GM12878 (cell line): ENCODE measurements at regions not wholly inside any gene's neighbourhood (a gene's known extent, or its start where the extent isn't known, plus 50 kb on each side); places are given as distances from the start of the nearest gene placed in this dataset.

Experiments
- ATAC-seq: fragments of 200-7000 bp; cut with Tn5 transposase; 3 replicates; pipeline ENCODE4 v1.9.1; 2020; ENCODE audit warnings: mild to moderate bottlenecking, moderate library complexity
- BruUV-seq: library from RNA; stranded (reverse); fragments of 400-500 nt; replicated peaks from 2 replicates; lab custom pipeline; 2021; lab: Mats Ljungman, UMichigan
- CTCF ChIA-PET: fragments of 300-600 bp; sonication (Branson Sonifier 250); formaldehyde crosslinking; extraction: SDS; loops from one replicate; lab custom pipeline; 2021; ENCODE audit warnings: inconsistent platforms; lab: Yijun Ruan, JAX
- POLR2A ChIA-PET: fragments of 350-600 bp; formaldehyde crosslinking; extraction: SDS; loops from one replicate; lab custom pipeline; 2021; ENCODE audit warnings: inconsistent platforms; lab: Charles Lee
- RAD21 ChIA-PET: fragments of 300-600 bp; sonication (Branson Sonifier 250); formaldehyde crosslinking; loops from one replicate; lab custom pipeline; 2023; ENCODE audit warnings: antibody characterized with exemption; ENCODE audit not compliant: unreplicated experiment; lab: Charles Lee
- SMC1A ChIA-PET: fragments of 300-600 bp; sonication (Branson Sonifier 250); formaldehyde crosslinking; loops from one replicate; lab custom pipeline; 2023; ENCODE audit not compliant: unreplicated experiment, uncharacterized antibody; lab: Charles Lee
- DNase-seq: peaks from one replicate; pipeline ENCODE4 v3.0.0-alpha.2; 2011; ENCODE audit warnings: low read depth, low spot score
- FAIRE-seq: peaks from 3 replicates; lab custom pipeline; 2011; peaks lifted over from hg19 to GRCh38; lab: Jason Lieb, UNC
- H2AFZ ChIP-seq: 2 replicates; pipeline ENCODE4 v1.6.0; 2011; ENCODE audit warnings: low read depth, low read length, control low read depth; ENCODE audit not compliant: control insufficient read depth
- H3K27ac ChIP-seq: 2 replicates; pipeline ENCODE4 v1.5.1; 2011; ENCODE audit warnings: control low read depth; ENCODE audit not compliant: control insufficient read depth, insufficient read depth
- H3K27me3 ChIP-seq, 2 experiments: replicated peaks in 1 of 2; 2 replicates each; pipeline versions ENCODE4 v1.6.0 to v1.6.1; 2011; ENCODE audit warnings: low read length in 1 of 2; ENCODE audit not compliant: control insufficient read depth in 2 of 2, insufficient read depth in 2 of 2
- H3K36me3 ChIP-seq, 2 experiments: 2 replicates each; pipeline ENCODE4 v1.5.1; 2011; ENCODE audit warnings: low read length in 1 of 2; ENCODE audit not compliant: control insufficient read depth in 2 of 2, insufficient read depth in 2 of 2
- H3K4me1 ChIP-seq: 2 replicates; pipeline ENCODE4 v1.6.1; 2011; ENCODE audit warnings: mild to moderate bottlenecking, low read length, moderate library complexity, mixed read lengths; ENCODE audit not compliant: control insufficient read depth, insufficient read depth
- H3K4me2 ChIP-seq: 2 replicates; pipeline ENCODE4 v1.6.0; 2011; ENCODE audit warnings: control low read depth; ENCODE audit not compliant: control insufficient read depth, insufficient read depth
- H3K4me3 ChIP-seq: fragments of 200-600 bp; sonication (generic); 2 replicates; pipeline ENCODE4 v1.5.1; 2016
- H3K79me2 ChIP-seq: 2 replicates; pipeline ENCODE4 v1.6.0; 2011; ENCODE audit warnings: low read length; ENCODE audit not compliant: control insufficient read depth, insufficient read depth
- H3K9ac ChIP-seq: 2 replicates; pipeline ENCODE4 v1.8.0; 2011; ENCODE audit warnings: low read length, control low read depth, mixed read lengths; ENCODE audit not compliant: control insufficient read depth, insufficient read depth
- H3K9me3 ChIP-seq: replicated peaks from 3 replicates; pipeline ENCODE4 v1.5.1; 2011; ENCODE audit warnings: mild to moderate bottlenecking, low read length; ENCODE audit not compliant: control insufficient read depth, insufficient read depth
- H4K20me1 ChIP-seq: 2 replicates; pipeline ENCODE4 v1.6.0; 2011; ENCODE audit not compliant: control insufficient read depth, insufficient read depth
- IKZF2 ChIP-seq, 2 experiments: fragments of 450-650 bp; IDR thresholded peaks; 2 replicates each; pipeline ENCODE4 v1.6.1; 2017; ENCODE audit warnings: mild to moderate bottlenecking in 2 of 2, moderate library complexity in 2 of 2
- SPI1 ChIP-seq: IDR thresholded peaks from 2 replicates; pipeline ENCODE4 v1.6.1; 2011; ENCODE audit warnings: low read depth, mild to moderate bottlenecking, low read length, moderate library complexity, borderline replicate concordance; ENCODE audit not compliant: insufficient read depth
- SRF ChIP-seq, 2 experiments: IDR thresholded peaks; 2 replicates each; pipeline ENCODE4 v1.6.1; 2011; ENCODE audit warnings: low read depth in 2 of 2, low read length in 2 of 2, mild to moderate bottlenecking in 1 of 2, moderate library complexity in 1 of 2
- STAT1 ChIP-seq: fragments of 450-650 bp; conservative IDR thresholded peaks from 2 replicates; pipeline ENCODE4 v1.6.1; 2014; ENCODE audit warnings: antibody characterized with exemption, mild to moderate bottlenecking
- ZBED1 ChIP-seq: IDR thresholded peaks from 2 replicates; pipeline ENCODE4 v1.6.1; 2016; ENCODE audit warnings: borderline replicate concordance
- ZBTB11 ChIP-seq: fragments of 450-650 bp; formaldehyde crosslinking; IDR thresholded peaks from 2 replicates; pipeline ENCODE4 v1.5.0; 2022; ENCODE audit warnings: mild to moderate bottlenecking, missing genetic modification characterization
- WGBS: methylation state at CpG from one replicate; pipeline ENCODE4 v1.1.6; 2016; ENCODE audit warnings: low lambda C conversion rate; ENCODE audit not compliant: insufficient replicate concordance, insufficient coverage; ENCODE audit errors: missing lambda C conversion rate; 5-methylcytosine and 5-hydroxymethylcytosine counted together
- in situ Hi-C: fragments of 300-500 bp; cut with MboI; formaldehyde crosslinking; loops from 9 replicates; pipeline ENCODE4 v1.14.3; 2018; ENCODE audit warnings: mixed read lengths
- intact Hi-C: fragments of 100-400 bp; cut with micrococcal nuclease; formaldehyde crosslinking; loops from one replicate; pipeline ENCODE4 v1.14.2; 2022; ENCODE audit not compliant: unreplicated experiment
- TF ChIP-seq, protein P1 (sequence below): fragments of 450-650 bp; IDR thresholded peaks from 2 replicates; pipeline ENCODE4 v1.6.1; 2017; ENCODE audit warnings: mild to moderate bottlenecking, low read depth, inconsistent platforms; ENCODE audit not compliant: poor library complexity, severe bottlenecking
- TF ChIP-seq, protein P2 (sequence below): IDR thresholded peaks from 2 replicates; pipeline ENCODE4 v1.6.1; 2011; ENCODE audit warnings: borderline replicate concordance, low read depth, mild to moderate bottlenecking, moderate library complexity, mixed read lengths, low read length; ENCODE audit not compliant: insufficient read depth; ENCODE audit errors: extremely low read length

GRCh38 chr5:89901346-89901745 lies 508.2 kb downstream of the CETN3 start:
- DNase-seq, result no peak
- POLR2A ChIA-PET, result no interaction called here
- FAIRE-seq, result no peak
- no peaks in the 10 kb centered on the region for H3K79me2 ChIP-seq
- no peak overlapping the region for H3K4me2 ChIP-seq
- in situ Hi-C loops, result no loop called here
- TF ChIP-seq SPI1 (no peak), ZBED1 (no peak), ZBTB11 (no peak), STAT1 (no peak), IKZF2 (IDR thresholded peaks at IDR 0.05) (no peak), SRF (IDR thresholded peaks at IDR 0.05; ENCODE audit: low read depth in 2 of 2, low read length in 2 of 2) (no peak)
- TF ChIP-seq, protein P1, sequence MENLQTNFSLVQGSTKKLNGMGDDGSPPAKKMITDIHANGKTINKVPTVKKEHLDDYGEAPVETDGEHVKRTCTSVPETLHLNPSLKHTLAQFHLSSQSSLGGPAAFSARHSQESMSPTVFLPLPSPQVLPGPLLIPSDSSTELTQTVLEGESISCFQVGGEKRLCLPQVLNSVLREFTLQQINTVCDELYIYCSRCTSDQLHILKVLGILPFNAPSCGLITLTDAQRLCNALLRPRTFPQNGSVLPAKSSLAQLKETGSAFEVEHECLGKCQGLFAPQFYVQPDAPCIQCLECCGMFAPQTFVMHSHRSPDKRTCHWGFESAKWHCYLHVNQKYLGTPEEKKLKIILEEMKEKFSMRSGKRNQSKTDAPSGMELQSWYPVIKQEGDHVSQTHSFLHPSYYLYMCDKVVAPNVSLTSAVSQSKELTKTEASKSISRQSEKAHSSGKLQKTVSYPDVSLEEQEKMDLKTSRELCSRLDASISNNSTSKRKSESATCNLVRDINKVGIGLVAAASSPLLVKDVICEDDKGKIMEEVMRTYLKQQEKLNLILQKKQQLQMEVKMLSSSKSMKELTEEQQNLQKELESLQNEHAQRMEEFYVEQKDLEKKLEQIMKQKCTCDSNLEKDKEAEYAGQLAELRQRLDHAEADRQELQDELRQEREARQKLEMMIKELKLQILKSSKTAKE, result no peak
- TF ChIP-seq, protein P2, sequence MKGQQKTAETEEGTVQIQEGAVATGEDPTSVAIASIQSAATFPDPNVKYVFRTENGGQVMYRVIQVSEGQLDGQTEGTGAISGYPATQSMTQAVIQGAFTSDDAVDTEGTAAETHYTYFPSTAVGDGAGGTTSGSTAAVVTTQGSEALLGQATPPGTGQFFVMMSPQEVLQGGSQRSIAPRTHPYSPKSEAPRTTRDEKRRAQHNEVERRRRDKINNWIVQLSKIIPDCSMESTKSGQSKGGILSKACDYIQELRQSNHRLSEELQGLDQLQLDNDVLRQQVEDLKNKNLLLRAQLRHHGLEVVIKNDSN, result no peak
- WGBS, result 100% methylated on average over 1 of the region's 1 CpG
- no peaks in the 10 kb centered on the region for H3K36me3 ChIP-seq
- ATAC-seq, result no peak
- no peak overlapping the region for H3K27ac ChIP-seq
- no peak overlapping the region; the same call in 1 of the 2 replicates for H2AFZ ChIP-seq
- RAD21 ChIA-PET, result interaction anchor here (1.2 to 1.4 kb wide), 2 partner anchors 28 to 1173 kb away, joined by 3 read pairs; no protein-coding TSS in a partner anchor
- CTCF ChIA-PET, result no interaction called here
- no peaks in the 10 kb centered on the region for H4K20me1 ChIP-seq
- no TSS peak for BruUV-seq
- no peak overlapping the region for H3K9ac ChIP-seq
- no peaks in the 10 kb centered on the region for H3K27me3 ChIP-seq
- no peaks in the 10 kb centered on the region; the same call in 2 of the 3 replicates for H3K9me3 ChIP-seq
- SMC1A ChIA-PET, result interaction anchor here (1.1 to 1.5 kb wide), 4 partner anchors 11 to 32 kb away, joined by 3 to 5 read pairs (median 4); no protein-coding TSS in a partner anchor
- H3K4me3 ChIP-seq, result no peak overlapping the region
- no peaks in the 10 kb centered on the region for H3K4me1 ChIP-seq
- intact Hi-C loops, result no loop called here
